Adipocyte (in vitro differentiated cells): ENCODE measurements at regions not wholly inside any gene's neighbourhood (a gene's known extent, or its start where the extent isn't known, plus 50 kb on each side); places are given as distances from the start of the nearest gene placed in this dataset.

Experiments used
- DNase-seq: peaks from one replicate; pipeline ENCODE4 v3.0.0-alpha.2; 2015; ENCODE audit warnings: low read depth
- H3K27me3 ChIP-seq: replicated peaks from 2 replicates; pipeline ENCODE4 v1.7.0; 2013; ENCODE audit warnings: mild to moderate bottlenecking, low read length, moderate library complexity; ENCODE audit not compliant: control insufficient read depth, insufficient read depth
- H3K36me3 ChIP-seq: 2 replicates; pipeline ENCODE4 v1.7.0; 2013; ENCODE audit warnings: low read length, mild to moderate bottlenecking, moderate library complexity; ENCODE audit not compliant: control insufficient read depth, insufficient read depth, severe bottlenecking
- H3K4me1 ChIP-seq: 2 replicates; pipeline ENCODE4 v1.7.0; 2013; ENCODE audit warnings: mild to moderate bottlenecking, low read length, moderate library complexity; ENCODE audit not compliant: control insufficient read depth, insufficient read depth
- H3K4me3 ChIP-seq: 2 replicates; pipeline ENCODE4 v1.7.0; 2013; ENCODE audit warnings: mild to moderate bottlenecking, low read length, moderate library complexity
- H3K9ac ChIP-seq: 2 replicates; pipeline ENCODE4 v1.7.0; 2013; ENCODE audit warnings: mild to moderate bottlenecking, low read length, moderate library complexity
- H3K9me3 ChIP-seq: 2 replicates; pipeline ENCODE4 v1.7.0; 2013; ENCODE audit warnings: mild to moderate bottlenecking, low read length, moderate library complexity; ENCODE audit not compliant: control insufficient read depth

DNA sequence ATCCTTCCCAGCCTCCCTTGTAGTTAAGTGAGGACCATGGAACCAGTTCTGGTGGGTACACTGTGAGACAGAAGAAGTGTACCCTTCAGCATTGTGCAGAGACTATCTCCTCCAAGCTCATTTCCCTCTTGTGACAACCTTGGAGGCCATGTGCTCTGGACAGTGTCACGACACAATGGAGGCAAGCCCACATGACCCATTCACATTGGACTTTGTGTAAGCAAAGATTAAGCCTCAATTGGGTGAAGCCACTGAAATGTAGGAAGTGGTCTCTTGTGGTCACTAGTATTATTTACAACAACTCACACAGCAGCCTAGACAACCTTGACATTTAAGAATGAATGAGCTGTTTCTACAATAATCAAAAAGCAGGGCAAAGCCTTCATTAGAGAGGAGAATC is 124.2 kb downstream of the INHBA start:
- H3K9me3 ChIP-seq: no peaks in the 10 kb centered on the region
- no peak overlapping the region for H3K9ac ChIP-seq
- DNase-seq: no peak
- H3K4me1 ChIP-seq: peaks cover 10% of the 10 kb centered on the region
- H3K27me3 ChIP-seq: no peaks in the 10 kb centered on the region
- no peak overlapping the region for H3K4me3 ChIP-seq
- no peaks in the 10 kb centered on the region for H3K36me3 ChIP-seq

DNA sequence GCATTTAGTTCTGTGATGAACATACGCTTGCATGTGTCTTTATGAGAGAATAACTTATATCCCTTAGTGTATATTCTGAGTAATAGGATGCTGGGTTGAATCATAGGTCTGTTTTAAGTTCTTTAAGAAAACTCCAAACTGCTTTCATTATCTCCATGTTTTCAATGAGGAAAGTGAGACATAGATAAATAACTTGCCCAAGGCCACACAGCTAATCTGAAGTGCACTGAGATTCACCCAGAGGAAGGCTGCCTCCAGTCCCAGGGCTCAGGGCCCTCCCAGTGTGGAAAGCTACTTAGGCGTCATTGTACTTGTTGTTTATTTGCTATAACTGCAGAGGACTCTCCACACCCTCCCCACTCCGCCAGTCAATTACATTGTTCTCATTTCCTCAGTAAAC is 126.7 kb downstream of the INHBA start:
- no peak for DNase-seq
- peaks cover 10% of the 10 kb centered on the region for H3K4me1 ChIP-seq
- H3K4me3 ChIP-seq: no peak overlapping the region
- H3K9ac ChIP-seq: no peak overlapping the region
- no peaks in the 10 kb centered on the region for H3K36me3 ChIP-seq
- no peaks in the 10 kb centered on the region for H3K9me3 ChIP-seq
- H3K27me3 ChIP-seq: no peaks in the 10 kb centered on the region

DNA sequence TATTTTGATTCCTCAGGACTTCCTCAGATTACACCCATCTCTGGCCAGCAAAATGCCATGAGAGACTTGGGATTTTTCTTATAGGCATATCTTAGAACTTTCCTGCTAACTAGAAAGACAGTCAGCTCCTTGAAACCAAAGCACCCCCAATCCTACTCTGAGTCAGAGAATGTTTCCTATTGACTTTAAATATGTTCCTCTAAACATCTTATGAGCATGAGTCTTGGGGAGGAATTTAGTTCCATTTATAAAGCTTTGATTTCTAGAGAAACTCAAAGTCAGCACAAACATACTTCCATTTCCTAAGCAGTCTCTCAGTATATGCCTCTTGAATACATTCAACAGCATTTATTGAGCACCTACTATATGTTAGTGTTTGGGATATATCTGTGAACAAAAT is 128.5 kb downstream of the INHBA start:
- H3K9me3 ChIP-seq: no peaks in the 10 kb centered on the region
- peak; percentile 53 for DNase-seq
- no peaks in the 10 kb centered on the region for H3K4me1 ChIP-seq
- H3K9ac ChIP-seq: no peak overlapping the region
- no peak overlapping the region for H3K4me3 ChIP-seq
- no peaks in the 10 kb centered on the region for H3K36me3 ChIP-seq
- H3K27me3 ChIP-seq: no peaks in the 10 kb centered on the region

DNA sequence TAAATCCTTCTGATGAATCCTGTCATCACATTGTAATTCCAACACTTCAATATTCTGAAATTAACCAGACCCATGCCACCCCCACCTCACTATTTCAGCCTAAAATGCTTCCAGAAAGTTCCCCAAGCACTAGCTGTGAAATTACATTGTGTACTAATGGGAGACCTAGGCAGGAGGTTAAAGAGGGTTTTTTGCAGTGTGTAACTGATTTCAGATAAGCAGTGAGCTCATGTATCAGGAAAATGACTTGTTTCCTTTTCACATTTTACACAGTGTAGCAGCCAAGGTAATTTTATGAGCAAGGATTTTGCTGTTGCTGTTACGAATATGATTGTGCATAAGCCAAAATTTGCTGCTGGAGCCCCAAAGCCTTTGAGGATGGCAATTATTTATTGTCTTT is 129.0 kb downstream of the INHBA start:
- DNase-seq: no peak
- Histone ChIP-seq H3K4me1 (no peaks in the 10 kb centered on the region), H3K9me3 (no peaks in the 10 kb centered on the region), H3K9ac (no peak overlapping the region), H3K36me3 (no peaks in the 10 kb centered on the region), H3K4me3 (no peak overlapping the region), H3K27me3 (no peaks in the 10 kb centered on the region)

DNA sequence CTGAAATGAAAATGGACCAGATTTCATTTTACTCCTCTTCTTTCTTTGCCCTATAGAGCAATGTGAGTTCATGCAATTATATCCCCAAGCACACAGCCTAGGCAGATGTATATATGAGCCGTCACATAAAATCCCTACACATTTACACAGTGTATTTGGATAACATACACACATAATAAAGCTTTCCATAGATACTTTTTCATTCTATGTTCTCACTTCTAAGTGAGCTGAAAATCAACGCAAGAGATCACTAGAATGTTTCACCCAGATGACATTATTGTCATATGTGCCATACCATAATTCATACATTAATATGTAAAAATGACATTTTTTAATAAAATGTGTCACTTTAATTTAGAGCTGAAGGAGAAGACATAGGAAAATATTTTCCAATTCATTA is 129.4 kb downstream of the INHBA start:
- Histone ChIP-seq H3K36me3 (no peaks in the 10 kb centered on the region), H3K4me1 (no peaks in the 10 kb centered on the region), H3K9me3 (no peaks in the 10 kb centered on the region), H3K27me3 (no peaks in the 10 kb centered on the region), H3K9ac (no peak overlapping the region), H3K4me3 (no peak overlapping the region)
- no peak for DNase-seq

DNA sequence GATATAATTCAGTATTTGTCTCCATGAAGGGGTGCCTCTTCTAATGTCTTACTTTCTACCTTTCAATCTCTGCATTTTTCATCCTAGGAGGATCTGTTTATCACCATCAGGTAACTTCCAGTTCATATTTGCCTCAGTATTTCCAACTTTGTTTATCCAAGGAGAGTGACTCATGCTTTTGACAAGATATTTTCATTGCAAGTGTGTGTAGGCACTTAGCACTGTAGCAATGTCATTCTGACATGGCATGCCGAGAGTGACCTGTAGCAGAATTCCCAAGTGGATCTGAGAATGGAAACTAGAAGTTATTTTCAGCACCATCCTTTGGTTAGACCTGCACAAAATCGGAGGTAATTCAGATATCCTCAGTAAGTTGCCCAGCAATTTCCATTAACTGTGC is 129.9 kb downstream of the INHBA start:
- H3K4me1 ChIP-seq: no peaks in the 10 kb centered on the region
- DNase-seq: peak; percentile 56

DNA sequence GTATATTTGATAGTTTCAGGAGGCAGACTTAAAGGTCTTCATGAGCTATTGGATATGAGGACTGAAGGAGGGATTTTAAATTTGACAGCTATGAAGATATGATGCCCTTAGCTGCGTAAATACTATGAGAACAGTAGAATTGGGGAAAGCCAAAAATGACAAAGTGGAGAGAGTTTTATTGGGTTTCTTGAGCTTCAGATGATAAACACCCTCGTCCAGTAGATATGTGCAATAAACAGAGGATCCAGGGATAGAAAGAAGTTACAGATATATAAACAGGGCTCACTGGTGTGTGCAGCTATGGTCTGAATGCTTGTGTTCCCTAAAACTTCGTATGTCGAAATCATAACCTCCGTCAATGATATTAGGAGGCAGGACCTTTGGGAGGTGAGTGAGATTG is 131.3 kb downstream of the INHBA start:
- Histone ChIP-seq H3K9me3 (no peaks in the 10 kb centered on the region), H3K27me3 (no peaks in the 10 kb centered on the region), H3K9ac (no peak overlapping the region), H3K36me3 (no peaks in the 10 kb centered on the region), H3K4me1 (no peaks in the 10 kb centered on the region), H3K4me3 (no peak overlapping the region)
- DNase-seq: no peak

More for the DNA sequence above, 129.9 kb downstream of the INHBA start:
- no peaks in the 10 kb centered on the region for H3K36me3 ChIP-seq
- H3K9ac ChIP-seq: no peak overlapping the region
- H3K4me3 ChIP-seq: no peak overlapping the region
- no peaks in the 10 kb centered on the region for H3K27me3 ChIP-seq
- H3K9me3 ChIP-seq: no peaks in the 10 kb centered on the region

DNA sequence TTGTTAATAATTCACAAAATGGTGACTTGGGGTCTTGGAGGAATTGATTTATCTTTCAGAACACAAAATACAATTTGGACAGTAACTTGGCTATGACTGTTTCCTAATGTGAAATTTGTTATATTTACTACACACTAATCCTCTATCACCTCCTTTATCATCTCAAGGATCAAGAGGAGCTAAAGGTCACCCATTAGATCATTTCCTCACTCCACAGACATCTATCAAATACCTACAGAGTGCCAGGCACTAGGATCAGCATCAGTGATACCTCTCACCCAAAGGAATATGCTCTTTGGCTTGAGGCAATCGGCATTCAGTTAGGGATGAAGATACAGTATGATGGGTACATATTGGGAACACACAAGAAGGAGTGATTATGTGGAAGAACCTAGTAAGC is 132.1 kb downstream of the INHBA start:
- H3K36me3 ChIP-seq: no peaks in the 10 kb centered on the region
- H3K9ac ChIP-seq: no peak overlapping the region
- DNase-seq: no peak
- no peaks in the 10 kb centered on the region for H3K4me1 ChIP-seq
- H3K9me3 ChIP-seq: no peaks in the 10 kb centered on the region
- H3K27me3 ChIP-seq: no peaks in the 10 kb centered on the region
- H3K4me3 ChIP-seq: no peak overlapping the region

DNA sequence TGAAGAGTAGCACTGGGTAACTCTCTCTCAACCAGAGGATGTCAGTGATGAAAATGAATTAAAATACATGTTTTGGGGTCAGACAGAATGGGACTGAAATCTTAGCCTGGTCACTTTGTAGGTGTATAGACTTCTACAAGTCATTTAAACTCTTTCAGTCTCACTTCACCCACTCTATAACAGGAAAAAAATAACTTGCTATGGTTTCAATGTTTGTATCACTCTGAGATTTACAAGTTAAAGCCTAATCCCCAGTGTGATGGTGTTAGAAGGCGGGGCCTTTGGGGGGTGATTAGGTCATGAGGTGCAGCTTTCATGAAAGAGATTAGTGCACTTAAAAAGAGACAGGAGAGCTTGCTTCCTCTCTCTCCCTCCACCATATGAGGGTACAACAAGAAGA is 134.8 kb downstream of the INHBA start:
- DNase-seq: no peak
- Histone ChIP-seq H3K9me3 (peaks cover 5% of the 10 kb centered on the region), H3K4me3 (no peak overlapping the region), H3K36me3 (no peaks in the 10 kb centered on the region), H3K4me1 (no peaks in the 10 kb centered on the region), H3K27me3 (peaks cover 11% of the 10 kb centered on the region), H3K9ac (no peak overlapping the region)

DNA sequence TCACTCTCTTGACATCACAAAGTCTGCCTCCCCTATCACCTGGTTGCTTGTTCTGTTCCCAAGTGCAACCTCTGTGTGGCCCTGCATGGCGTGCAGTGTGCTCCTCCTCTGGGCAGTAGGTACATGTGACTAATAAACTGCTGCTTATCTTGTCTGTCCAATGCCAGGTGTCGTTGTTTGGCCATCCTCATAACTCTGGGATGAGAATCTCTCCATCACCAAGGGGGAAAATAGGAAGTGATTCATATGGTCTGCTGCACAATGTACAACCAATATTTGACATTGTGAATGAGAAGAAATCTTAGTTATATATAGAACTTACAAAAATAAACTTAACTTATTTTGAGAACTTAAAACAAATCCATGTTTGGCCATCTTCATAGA is 135.2 kb downstream of the INHBA start:
- H3K9ac ChIP-seq: no peak overlapping the region
- H3K9me3 ChIP-seq: peaks cover 8% of the 10 kb centered on the region
- H3K4me1 ChIP-seq: no peaks in the 10 kb centered on the region
- H3K4me3 ChIP-seq: no peak overlapping the region
- no peaks in the 10 kb centered on the region for H3K36me3 ChIP-seq
- peak; percentile 7 for DNase-seq
- H3K27me3 ChIP-seq: peaks cover 11% of the 10 kb centered on the region

DNA sequence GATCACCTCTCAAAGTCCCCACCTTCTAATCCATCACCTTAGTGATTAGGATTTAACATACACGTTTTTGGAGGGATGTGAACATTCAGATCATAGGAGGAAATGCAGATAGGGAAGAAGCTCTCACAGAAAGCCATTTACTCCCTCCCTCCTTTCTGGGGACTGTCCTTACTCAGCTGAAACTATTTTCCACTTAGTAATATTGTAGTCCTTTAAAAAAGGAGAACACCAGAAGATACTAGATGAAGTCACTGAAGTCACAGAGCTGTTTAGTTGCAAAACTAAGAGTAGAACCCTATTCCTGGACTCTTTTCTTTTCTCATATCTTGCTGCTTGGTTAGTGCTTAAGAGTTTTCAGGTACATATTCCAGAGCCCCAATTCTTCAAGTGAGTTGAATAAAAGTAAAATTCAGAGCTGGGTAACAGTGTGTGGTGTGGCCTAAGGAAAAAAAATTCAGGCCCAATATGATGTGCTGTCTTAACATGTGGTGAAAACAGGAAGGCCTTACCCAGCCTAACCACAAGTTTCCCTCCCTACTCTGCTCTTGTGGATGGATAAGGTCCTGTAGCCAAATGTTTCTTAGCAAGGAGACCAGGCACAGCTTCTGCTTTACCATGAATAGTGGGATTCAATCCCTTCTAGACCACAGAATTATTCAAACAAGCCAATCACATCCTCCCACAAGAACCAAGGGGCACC is 135.7 kb downstream of the INHBA start:
- no peak overlapping the region for H3K4me3 ChIP-seq
- peaks cover 9% of the 10 kb centered on the region for H3K9me3 ChIP-seq
- H3K4me1 ChIP-seq: no peaks in the 10 kb centered on the region
- no peak for DNase-seq
- no peaks in the 10 kb centered on the region for H3K36me3 ChIP-seq
- peaks cover 11% of the 10 kb centered on the region for H3K27me3 ChIP-seq
- H3K9ac ChIP-seq: no peak overlapping the region

DNA sequence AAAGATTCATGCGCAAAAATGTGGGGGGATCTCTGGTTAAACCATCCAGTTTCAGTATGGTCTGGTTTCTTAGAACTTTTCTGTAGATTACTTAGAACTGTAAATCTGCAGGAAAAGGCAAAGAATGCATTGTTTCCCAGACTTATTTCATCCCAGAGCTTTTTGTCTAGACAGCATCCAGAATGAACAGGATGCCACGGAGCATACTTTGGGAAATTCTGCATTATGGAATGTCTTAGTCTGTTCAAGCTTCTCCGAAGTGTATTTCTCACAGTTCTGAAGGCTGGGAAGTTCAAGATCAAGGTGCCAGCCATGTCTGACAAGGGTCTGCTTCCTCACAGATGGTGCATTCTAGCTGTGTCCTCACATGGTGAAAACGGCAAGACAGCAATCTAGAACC is 136.3 kb downstream of the INHBA start:
- H3K4me1 ChIP-seq: no peaks in the 10 kb centered on the region
- no peak for DNase-seq
- no peak overlapping the region for H3K9ac ChIP-seq
- H3K27me3 ChIP-seq: peaks cover 14% of the 10 kb centered on the region
- H3K4me3 ChIP-seq: no peak overlapping the region
- no peaks in the 10 kb centered on the region for H3K36me3 ChIP-seq
- peaks cover 9% of the 10 kb centered on the region for H3K9me3 ChIP-seq
